Kidney tubule cell (primary cell): ENCODE measurements at regions not wholly inside any gene's neighbourhood (a gene's known extent, or its start where the extent isn't known, plus 50 kb on each side); places are given as distances from the start of the nearest gene placed in this dataset.
"Not testable (repeated sequence)": the region's sequence is repeated elsewhere in the genome, so short reads cannot be mapped to it uniquely, and the experiment has no call there.

Source experiments
- DNase-seq: peaks from one replicate; pipeline ENCODE4 v3.0.0-alpha.2; 2018; ENCODE audit warnings: low spot score

GRCh38 chr2:111503844-111504570 lies 380.0 kb downstream of the ANAPC1 start:
- DNase-seq = not testable (repeated sequence)

GRCh38 chr2:111504571-111504942 lies 379.4 kb downstream of the ANAPC1 start:
- DNase-seq = not testable (repeated sequence)

- not testable (repeated sequence) for DNase-seq
Measured at GRCh38 chr2:111505267-111505666, 378.7 kb downstream of the ANAPC1 start.

- not testable (repeated sequence) for DNase-seq
Measured at GRCh38 chr2:111506936-111507335, 377.1 kb downstream of the ANAPC1 start.

- not testable (repeated sequence) for DNase-seq
Measured at GRCh38 chr2:111509225-111509869, 374.6 kb downstream of the ANAPC1 start.

- not testable (repeated sequence) for DNase-seq
Measured at GRCh38 chr2:111510384-111510783, 373.6 kb downstream of the ANAPC1 start.

GRCh38 chr2:111511062-111511461 lies 372.9 kb downstream of the ANAPC1 start:
- DNase-seq = not testable (repeated sequence)

GRCh38 chr2:111512378-111512777 lies 371.6 kb downstream of the ANAPC1 start:
- DNase-seq = not testable (repeated sequence)

GRCh38 chr2:111514138-111514537 lies 369.9 kb downstream of the ANAPC1 start:
- DNase-seq = not testable (repeated sequence)

GRCh38 chr2:111517050-111517720 lies 366.8 kb downstream of the ANAPC1 start:
- DNase-seq = not testable (repeated sequence)

GRCh38 chr2:111517721-111518053 lies 366.3 kb downstream of the ANAPC1 start:
- DNase-seq = not testable (repeated sequence)

- no peak for DNase-seq
Measured at GRCh38 chr2:111519071-111519470, 364.9 kb downstream of the ANAPC1 start.

GRCh38 chr2:111522231-111522768 lies 361.7 kb downstream of the ANAPC1 start:
- DNase-seq = no peak

- no peak for DNase-seq
Measured at GRCh38 chr2:111523009-111523408, 361.0 kb downstream of the ANAPC1 start.

GRCh38 chr2:111525026-111525425 lies 359.0 kb downstream of the ANAPC1 start:
- not testable (repeated sequence) for DNase-seq

- DNase-seq = not testable (repeated sequence)
Measured at GRCh38 chr2:111526041-111526639, 357.9 kb downstream of the ANAPC1 start.

GRCh38 chr2:111527707-111528400 lies 356.1 kb downstream of the ANAPC1 start:
- DNase-seq = not testable (repeated sequence)

- DNase-seq = not testable (repeated sequence)
Measured at GRCh38 chr2:111529022-111529421, 355.0 kb downstream of the ANAPC1 start.

- not testable (repeated sequence) for DNase-seq
Measured at GRCh38 chr2:111530239-111530965, 353.6 kb downstream of the ANAPC1 start.

- DNase-seq = not testable (repeated sequence)
Measured at GRCh38 chr2:111532682-111533556, 351.1 kb downstream of the ANAPC1 start.
